B cell (primary cell): ENCODE measurements at regions not wholly inside any gene's neighbourhood (a gene's known extent, or its start where the extent isn't known, plus 50 kb on each side); places are given as distances from the start of the nearest gene placed in this dataset.

Experiments used
- EZH2 ChIP-seq: IDR thresholded peaks from 2 replicates; pipeline ENCODE4 v1.6.1; 2012; ENCODE audit warnings: borderline replicate concordance, low read depth, mild to moderate bottlenecking, moderate library complexity, low read length; ENCODE audit not compliant: insufficient read depth, poor library complexity, severe bottlenecking
- TF ChIP-seq, protein P1 (sequence below): fragments of 200-600 bp; IDR thresholded peaks from one replicate; pipeline ENCODE4 v1.8.0; 2022; ENCODE audit warnings: antibody characterized with exemption, mild to moderate bottlenecking

DNA sequence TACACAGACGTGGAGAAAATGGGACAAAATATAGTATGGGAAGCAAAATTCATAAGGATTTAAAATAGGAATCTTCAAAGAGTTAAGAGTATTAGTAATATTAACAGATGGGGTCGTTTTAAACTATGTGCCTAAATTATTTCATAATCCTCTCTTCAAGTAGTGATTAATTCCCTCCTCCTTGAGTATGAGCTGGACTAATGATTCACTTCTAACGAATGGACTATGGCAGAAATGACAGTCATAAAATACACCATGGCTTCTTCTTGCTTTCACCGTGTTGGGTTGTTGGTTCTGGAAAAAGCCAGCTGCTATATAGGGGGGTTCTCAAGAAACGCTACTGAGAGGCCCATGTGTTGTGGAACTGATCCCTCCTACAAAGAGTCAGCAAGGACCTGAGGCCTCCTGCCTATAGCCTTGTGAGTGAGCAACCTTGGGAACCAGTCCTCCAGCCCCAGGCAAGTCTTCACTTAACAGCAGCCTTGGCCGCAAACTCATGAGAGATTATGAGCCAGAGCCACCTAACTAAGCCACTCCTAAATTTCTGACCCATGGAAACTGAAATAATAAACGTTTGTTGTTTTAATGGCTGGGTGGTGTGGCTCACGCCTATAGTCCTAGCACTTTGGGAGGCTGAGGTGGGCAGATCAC, 64.8 kb upstream of the ABHD2 start:
- TF ChIP-seq, protein P1, sequence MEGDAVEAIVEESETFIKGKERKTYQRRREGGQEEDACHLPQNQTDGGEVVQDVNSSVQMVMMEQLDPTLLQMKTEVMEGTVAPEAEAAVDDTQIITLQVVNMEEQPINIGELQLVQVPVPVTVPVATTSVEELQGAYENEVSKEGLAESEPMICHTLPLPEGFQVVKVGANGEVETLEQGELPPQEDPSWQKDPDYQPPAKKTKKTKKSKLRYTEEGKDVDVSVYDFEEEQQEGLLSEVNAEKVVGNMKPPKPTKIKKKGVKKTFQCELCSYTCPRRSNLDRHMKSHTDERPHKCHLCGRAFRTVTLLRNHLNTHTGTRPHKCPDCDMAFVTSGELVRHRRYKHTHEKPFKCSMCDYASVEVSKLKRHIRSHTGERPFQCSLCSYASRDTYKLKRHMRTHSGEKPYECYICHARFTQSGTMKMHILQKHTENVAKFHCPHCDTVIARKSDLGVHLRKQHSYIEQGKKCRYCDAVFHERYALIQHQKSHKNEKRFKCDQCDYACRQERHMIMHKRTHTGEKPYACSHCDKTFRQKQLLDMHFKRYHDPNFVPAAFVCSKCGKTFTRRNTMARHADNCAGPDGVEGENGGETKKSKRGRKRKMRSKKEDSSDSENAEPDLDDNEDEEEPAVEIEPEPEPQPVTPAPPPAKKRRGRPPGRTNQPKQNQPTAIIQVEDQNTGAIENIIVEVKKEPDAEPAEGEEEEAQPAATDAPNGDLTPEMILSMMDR = no peak
- TF ChIP-seq EZH2 = no peak
